Cardiac muscle cell (in vitro differentiated cells and primary cell): ENCODE measurements at regions not wholly inside any gene's neighbourhood (a gene's known extent, or its start where the extent isn't known, plus 50 kb on each side); places are given as distances from the start of the nearest gene placed in this dataset.

Source experiments
- DNase-seq, 2 donors: peaks; one replicate each; pipeline versions ENCODE4 v3.0.0 to v3.0.0-alpha.2; 2010 to 2017; ENCODE audit warnings: low read depth in 1 of 2, low spot score in 1 of 2
- H3K27ac ChIP-seq: fragments of 200-600 bp; sonication (generic); 2 replicates; pipeline ENCODE4 v1.5.1; 2016
- H3K27me3 ChIP-seq: fragments of 200-600 bp; sonication (generic); 2 replicates; pipeline ENCODE4 v1.6.0; 2016; ENCODE audit warnings: control low read depth
- H3K36me3 ChIP-seq: fragments of 200-600 bp; sonication (generic); 2 replicates; pipeline ENCODE4 v1.5.1; 2016; ENCODE audit warnings: control low read depth
- H3K4me1 ChIP-seq: fragments of 200-600 bp; sonication (generic); 2 replicates; pipeline ENCODE4 v1.8.1; 2017; ENCODE audit warnings: low read depth, mild to moderate bottlenecking, mixed run types
- H3K4me3 ChIP-seq: fragments of 200-600 bp; sonication (generic); 2 replicates; pipeline ENCODE4 v1.5.1; 2016; ENCODE audit warnings: mild to moderate bottlenecking
- H3K9me3 ChIP-seq: fragments of 200-600 bp; sonication (generic); 2 replicates; pipeline ENCODE4 v1.5.1; 2017; ENCODE audit warnings: low read depth, mild to moderate bottlenecking, control low read depth
- TF ChIP-seq, protein P1 (sequence below): IDR thresholded peaks from 2 replicates; pipeline ENCODE4 v1.5.1; 2012; ENCODE audit warnings: low read depth, mild to moderate bottlenecking, low read length

DNA sequence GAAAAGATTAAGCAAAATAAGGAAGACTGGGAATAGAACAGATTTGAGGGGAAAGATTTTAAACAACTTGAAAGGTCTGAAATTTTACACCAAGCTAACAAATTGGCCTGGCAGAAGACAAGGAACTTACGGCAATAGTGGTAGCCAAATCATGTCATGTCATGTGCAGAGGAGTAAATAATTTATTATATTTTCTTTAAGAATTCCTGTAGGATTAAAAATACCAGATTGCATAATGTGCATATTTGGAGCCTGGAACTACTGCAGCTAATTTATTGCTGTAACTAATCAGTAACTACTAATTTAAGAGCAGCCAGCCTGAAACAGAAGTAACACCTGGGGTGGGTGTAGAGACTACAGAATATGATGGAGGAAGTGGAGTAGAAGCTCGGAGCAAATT is 334.3 kb downstream of the TGFB2 start:
- Histone ChIP-seq H3K9me3 (no peaks in the 10 kb centered on the region), H3K4me3 (no peak overlapping the region), H3K36me3 (no peaks in the 10 kb centered on the region), H3K4me1 (peaks cover 8% of the 10 kb centered on the region), H3K27ac (no peak overlapping the region), H3K27me3 (no peaks in the 10 kb centered on the region)
- no peak for DNase-seq
- TF ChIP-seq, protein P1, sequence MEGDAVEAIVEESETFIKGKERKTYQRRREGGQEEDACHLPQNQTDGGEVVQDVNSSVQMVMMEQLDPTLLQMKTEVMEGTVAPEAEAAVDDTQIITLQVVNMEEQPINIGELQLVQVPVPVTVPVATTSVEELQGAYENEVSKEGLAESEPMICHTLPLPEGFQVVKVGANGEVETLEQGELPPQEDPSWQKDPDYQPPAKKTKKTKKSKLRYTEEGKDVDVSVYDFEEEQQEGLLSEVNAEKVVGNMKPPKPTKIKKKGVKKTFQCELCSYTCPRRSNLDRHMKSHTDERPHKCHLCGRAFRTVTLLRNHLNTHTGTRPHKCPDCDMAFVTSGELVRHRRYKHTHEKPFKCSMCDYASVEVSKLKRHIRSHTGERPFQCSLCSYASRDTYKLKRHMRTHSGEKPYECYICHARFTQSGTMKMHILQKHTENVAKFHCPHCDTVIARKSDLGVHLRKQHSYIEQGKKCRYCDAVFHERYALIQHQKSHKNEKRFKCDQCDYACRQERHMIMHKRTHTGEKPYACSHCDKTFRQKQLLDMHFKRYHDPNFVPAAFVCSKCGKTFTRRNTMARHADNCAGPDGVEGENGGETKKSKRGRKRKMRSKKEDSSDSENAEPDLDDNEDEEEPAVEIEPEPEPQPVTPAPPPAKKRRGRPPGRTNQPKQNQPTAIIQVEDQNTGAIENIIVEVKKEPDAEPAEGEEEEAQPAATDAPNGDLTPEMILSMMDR = no peak

DNA sequence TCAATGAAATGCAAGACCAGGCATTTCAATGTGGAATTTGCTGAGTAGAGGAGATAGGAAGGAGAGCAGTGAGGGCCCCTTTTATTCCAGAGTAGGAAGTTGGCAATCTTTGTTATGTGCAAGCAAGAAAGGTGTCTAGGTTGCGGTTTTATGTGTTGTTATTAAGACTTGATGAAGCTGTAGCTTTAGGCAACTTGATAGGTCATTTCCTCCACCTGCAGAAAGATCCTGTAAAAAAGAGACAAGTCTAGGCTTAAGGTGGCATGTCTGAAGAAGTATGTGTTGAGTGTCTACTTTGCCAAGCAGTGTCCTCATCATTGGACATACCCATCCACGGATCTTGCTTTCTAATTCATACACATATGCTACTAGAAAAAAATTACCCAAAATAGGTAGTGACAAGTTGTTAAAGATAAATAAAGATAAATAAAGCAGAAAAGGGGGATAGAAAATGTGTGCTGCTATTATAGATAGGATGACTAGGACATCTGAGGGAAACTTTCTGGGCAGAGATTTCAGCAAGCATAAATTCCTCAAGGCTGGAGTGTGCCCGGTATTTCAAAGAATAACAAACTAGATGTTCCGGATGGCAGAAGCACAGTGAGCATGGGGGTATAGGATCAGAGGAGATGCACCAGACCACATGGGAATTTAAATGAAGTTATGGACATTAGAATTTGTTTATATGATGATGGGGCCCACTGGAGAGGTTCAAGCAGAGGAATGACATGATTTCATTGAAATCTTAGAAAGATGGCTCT is 335.0 kb downstream of the TGFB2 start:
- no peaks in the 10 kb centered on the region for H3K36me3 ChIP-seq
- peaks cover 6% of the 10 kb centered on the region for H3K4me1 ChIP-seq
- no peak overlapping the region for H3K27ac ChIP-seq
- H3K27me3 ChIP-seq = no peaks in the 10 kb centered on the region
- no peak for DNase-seq
- no peak overlapping the region for H3K4me3 ChIP-seq
- no peaks in the 10 kb centered on the region for H3K9me3 ChIP-seq
- TF ChIP-seq, protein P1 = no peak

DNA sequence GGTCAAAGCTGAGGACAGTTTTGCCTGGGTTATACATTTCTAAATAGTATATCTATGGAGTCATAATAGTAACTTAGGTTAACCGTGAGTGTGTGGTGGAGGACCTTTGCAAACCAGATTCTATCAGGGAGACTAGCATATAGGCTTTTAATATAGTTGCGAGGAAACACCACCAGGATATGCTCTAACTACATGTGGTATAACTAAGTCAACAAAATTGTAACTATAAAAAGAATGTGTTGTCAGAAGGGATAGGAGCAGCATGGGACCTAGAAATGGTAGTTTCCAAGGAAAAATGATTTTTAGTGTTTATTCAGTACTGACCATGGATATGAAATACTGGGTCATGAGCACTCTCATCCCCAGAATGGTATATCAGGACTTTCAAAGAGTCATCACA is 338.1 kb downstream of the TGFB2 start:
- TF ChIP-seq, protein P1 = no peak

DNA sequence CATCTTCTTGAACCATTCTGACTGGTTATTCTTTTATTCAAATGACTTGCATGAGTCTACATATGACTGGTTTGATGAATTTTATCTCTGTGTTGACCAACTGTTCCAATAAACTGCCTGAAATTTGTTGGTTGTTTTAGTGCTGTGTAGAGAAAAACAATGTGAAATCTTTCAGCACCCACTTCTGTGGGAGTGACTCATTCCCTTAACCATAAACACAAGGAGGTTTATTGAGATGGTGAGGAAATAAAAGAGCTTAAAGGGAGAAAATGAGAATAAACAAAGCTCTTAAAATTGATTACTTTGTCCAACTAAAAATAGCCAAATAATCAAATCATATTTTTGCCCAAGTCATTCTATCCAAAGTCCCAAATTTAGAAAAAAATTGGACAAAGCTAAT is 341.1 kb downstream of the TGFB2 start:
- peak in 1 of 2 donors; percentile 65 for DNase-seq
- TF ChIP-seq, protein P1 = no peak
- H3K9me3 ChIP-seq = no peaks in the 10 kb centered on the region

More for the DNA sequence above, 338.1 kb downstream of the TGFB2 start:
- Histone ChIP-seq H3K27me3 (no peaks in the 10 kb centered on the region), H3K4me1 (no peaks in the 10 kb centered on the region), H3K36me3 (no peaks in the 10 kb centered on the region), H3K4me3 (no peak overlapping the region), H3K27ac (no peak overlapping the region), H3K9me3 (no peaks in the 10 kb centered on the region)
- no peak for DNase-seq

DNA sequence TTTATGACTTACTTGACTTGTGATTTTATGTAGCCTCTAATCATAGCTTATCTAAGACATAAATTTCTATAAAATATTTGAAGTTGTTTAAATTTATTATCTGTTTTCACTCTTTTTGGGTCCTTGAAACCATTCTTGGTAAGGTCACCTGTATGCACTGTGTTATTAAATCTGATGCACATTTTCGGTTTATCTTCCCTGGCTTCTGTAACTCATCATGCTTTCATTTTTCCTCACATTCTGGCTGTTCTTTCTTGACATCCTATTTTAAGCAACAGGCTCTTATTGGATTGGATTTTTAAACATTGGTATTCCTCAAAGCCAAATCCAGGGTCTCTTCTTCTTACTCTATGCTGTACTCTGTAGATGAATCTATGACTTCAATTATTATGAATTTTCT is 341.6 kb downstream of the TGFB2 start:
- Histone ChIP-seq H3K36me3 (no peaks in the 10 kb centered on the region), H3K4me3 (no peak overlapping the region), H3K27me3 (no peaks in the 10 kb centered on the region), H3K4me1 (peaks cover 8% of the 10 kb centered on the region), H3K27ac (no peak overlapping the region), H3K9me3 (no peaks in the 10 kb centered on the region)
- TF ChIP-seq, protein P1 = no peak
- DNase-seq = no peak

More for the DNA sequence above, 341.1 kb downstream of the TGFB2 start:
- Histone ChIP-seq H3K36me3 (no peaks in the 10 kb centered on the region), H3K27ac (no peak overlapping the region), H3K4me3 (no peak overlapping the region), H3K27me3 (no peaks in the 10 kb centered on the region), H3K4me1 (peaks cover 3% of the 10 kb centered on the region)
